ENCODE measurements at regions not wholly inside any gene's neighbourhood (a gene's known extent, or its start where the extent isn't known, plus 50 kb on each side); places are given as distances from the start of the nearest gene placed in this dataset.

DNA sequence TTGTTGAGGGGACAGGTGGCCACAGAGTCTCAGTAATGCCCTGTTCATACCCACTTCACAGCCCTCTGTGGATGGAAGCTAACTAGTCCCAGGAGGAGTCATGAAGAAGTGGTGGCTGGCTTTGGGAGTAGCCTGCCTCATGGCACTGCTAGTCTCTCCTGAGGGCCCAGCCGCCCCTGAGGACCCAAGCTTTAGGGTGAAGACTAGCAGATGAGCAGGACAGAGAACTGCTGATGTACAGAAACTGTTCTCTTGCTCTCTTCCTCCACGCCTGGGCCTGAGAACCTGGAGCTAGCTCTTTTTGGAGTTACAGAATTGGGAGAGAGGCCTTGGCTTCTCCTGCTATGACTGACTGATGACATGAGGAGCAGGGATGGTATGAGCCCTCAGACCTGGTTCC, 99.2 kb downstream of the RAMP3 start:
- TF ChIP-seq, protein P1, sequence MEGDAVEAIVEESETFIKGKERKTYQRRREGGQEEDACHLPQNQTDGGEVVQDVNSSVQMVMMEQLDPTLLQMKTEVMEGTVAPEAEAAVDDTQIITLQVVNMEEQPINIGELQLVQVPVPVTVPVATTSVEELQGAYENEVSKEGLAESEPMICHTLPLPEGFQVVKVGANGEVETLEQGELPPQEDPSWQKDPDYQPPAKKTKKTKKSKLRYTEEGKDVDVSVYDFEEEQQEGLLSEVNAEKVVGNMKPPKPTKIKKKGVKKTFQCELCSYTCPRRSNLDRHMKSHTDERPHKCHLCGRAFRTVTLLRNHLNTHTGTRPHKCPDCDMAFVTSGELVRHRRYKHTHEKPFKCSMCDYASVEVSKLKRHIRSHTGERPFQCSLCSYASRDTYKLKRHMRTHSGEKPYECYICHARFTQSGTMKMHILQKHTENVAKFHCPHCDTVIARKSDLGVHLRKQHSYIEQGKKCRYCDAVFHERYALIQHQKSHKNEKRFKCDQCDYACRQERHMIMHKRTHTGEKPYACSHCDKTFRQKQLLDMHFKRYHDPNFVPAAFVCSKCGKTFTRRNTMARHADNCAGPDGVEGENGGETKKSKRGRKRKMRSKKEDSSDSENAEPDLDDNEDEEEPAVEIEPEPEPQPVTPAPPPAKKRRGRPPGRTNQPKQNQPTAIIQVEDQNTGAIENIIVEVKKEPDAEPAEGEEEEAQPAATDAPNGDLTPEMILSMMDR (IDR thresholded peaks at IDR 0.05) = no peak
- no peak for TF ChIP-seq EP300 (IDR thresholded peaks at IDR 0.05)

Measured in ovary (tissue), 3 donors.